ENCODE measurements at regions not wholly inside any gene's neighbourhood (a gene's known extent, or its start where the extent isn't known, plus 50 kb on each side); places are given as distances from the start of the nearest gene placed in this dataset.

DNA sequence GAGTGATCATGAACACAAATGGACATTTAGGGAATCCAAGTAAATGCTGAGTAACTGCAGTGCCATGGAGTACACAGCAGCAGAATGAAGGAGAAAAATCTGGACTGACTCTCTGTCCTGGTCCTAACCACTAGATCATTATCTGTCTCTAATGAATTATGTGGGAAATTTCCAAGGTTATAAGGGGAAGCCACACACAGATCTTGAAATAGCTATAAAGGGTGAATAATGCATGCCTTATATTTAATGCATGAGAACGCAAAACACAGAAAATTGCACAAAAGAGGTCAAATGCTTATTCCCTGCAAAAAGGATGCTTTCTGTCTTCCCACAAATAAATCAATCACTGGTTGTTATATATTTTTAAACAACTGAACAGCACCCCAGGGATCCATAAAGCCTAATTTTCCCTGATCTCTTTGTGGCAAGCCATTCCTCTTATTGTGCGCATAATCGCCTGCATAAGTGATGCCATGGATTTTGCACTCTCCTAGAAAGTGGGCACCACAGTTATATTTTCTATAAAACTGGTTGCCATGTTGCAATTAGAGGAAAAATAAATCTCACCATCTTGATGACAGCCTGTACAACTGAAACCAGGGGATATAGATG lies 201.8 kb downstream of the XPNPEP1 start (continued):
- TF ChIP-seq, protein P1, sequence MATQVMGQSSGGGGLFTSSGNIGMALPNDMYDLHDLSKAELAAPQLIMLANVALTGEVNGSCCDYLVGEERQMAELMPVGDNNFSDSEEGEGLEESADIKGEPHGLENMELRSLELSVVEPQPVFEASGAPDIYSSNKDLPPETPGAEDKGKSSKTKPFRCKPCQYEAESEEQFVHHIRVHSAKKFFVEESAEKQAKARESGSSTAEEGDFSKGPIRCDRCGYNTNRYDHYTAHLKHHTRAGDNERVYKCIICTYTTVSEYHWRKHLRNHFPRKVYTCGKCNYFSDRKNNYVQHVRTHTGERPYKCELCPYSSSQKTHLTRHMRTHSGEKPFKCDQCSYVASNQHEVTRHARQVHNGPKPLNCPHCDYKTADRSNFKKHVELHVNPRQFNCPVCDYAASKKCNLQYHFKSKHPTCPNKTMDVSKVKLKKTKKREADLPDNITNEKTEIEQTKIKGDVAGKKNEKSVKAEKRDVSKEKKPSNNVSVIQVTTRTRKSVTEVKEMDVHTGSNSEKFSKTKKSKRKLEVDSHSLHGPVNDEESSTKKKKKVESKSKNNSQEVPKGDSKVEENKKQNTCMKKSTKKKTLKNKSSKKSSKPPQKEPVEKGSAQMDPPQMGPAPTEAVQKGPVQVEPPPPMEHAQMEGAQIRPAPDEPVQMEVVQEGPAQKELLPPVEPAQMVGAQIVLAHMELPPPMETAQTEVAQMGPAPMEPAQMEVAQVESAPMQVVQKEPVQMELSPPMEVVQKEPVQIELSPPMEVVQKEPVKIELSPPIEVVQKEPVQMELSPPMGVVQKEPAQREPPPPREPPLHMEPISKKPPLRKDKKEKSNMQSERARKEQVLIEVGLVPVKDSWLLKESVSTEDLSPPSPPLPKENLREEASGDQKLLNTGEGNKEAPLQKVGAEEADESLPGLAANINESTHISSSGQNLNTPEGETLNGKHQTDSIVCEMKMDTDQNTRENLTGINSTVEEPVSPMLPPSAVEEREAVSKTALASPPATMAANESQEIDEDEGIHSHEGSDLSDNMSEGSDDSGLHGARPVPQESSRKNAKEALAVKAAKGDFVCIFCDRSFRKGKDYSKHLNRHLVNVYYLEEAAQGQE (tag by site-specific recombination; IDR thresholded peaks at IDR 0.05), result no peak
- TF ChIP-seq, protein P2, sequence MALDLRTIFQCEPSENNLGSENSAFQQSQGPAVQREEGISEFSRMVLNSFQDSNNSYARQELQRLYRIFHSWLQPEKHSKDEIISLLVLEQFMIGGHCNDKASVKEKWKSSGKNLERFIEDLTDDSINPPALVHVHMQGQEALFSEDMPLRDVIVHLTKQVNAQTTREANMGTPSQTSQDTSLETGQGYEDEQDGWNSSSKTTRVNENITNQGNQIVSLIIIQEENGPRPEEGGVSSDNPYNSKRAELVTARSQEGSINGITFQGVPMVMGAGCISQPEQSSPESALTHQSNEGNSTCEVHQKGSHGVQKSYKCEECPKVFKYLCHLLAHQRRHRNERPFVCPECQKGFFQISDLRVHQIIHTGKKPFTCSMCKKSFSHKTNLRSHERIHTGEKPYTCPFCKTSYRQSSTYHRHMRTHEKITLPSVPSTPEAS (tag by site-specific recombination; IDR thresholded peaks at IDR 0.05), result no peak
- TF ChIP-seq ZIC2 (tag by site-specific recombination; IDR thresholded peaks at IDR 0.05), result no peak
- no peak for TF ChIP-seq ZNF133 (tag by site-specific recombination; IDR thresholded peaks at IDR 0.05)

DNA sequence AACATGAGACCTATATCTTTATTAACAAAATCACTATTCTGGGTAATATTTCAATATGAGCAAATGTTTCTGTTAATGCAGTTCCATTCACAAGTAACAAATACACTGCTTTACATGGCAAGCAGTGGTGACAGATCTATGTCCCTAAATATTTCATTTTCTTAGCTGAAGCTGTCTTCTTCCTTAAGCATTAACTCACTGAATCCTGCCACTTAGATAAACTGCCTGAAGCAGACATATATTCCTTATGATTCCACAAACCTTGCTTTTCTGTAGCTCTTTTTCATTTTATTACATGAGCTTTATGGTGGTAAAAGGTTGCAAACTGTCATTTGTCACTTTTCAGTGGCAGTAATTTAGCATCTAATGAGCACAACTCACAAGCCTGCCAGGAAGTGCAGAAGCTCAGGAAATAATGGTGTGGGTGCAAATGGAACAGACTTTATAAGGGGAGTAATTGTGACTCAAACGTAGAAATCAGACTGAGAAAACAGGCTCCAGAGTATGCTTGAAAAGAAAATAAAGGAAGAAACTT lies 217.2 kb downstream of the XPNPEP1 start:
- H3K4me3 ChIP-seq (ENCODE audit: low read depth, low read length), result no peak overlapping the region
- ChIA-PET CTCF (no interaction called here), POLR2A (no interaction called here)
- H3K9me3 ChIP-seq (ENCODE audit: control insufficient read depth, insufficient read depth, low read depth, low read length), result no peaks in the 10 kb centered on the region
- no peaks in the 10 kb centered on the region for H3K4me1 ChIP-seq (ENCODE audit: control insufficient read depth, insufficient read depth, low read length)
- no peaks in the 10 kb centered on the region for H3K36me3 ChIP-seq (ENCODE audit: control insufficient read depth in 2 of 2, insufficient read depth in 1 of 2, low read length in 2 of 2)
- H3K27ac ChIP-seq (ENCODE audit: extremely low read depth, low read depth, low read length), result no peak overlapping the region
- TF ChIP-seq OVOL3 (tag by site-specific recombination; IDR thresholded peaks at IDR 0.05), result no peak
- TF ChIP-seq TRIM28 (IDR thresholded peaks at IDR 0.05; ENCODE audit: borderline replicate concordance, low read length), result no peak

DNA sequence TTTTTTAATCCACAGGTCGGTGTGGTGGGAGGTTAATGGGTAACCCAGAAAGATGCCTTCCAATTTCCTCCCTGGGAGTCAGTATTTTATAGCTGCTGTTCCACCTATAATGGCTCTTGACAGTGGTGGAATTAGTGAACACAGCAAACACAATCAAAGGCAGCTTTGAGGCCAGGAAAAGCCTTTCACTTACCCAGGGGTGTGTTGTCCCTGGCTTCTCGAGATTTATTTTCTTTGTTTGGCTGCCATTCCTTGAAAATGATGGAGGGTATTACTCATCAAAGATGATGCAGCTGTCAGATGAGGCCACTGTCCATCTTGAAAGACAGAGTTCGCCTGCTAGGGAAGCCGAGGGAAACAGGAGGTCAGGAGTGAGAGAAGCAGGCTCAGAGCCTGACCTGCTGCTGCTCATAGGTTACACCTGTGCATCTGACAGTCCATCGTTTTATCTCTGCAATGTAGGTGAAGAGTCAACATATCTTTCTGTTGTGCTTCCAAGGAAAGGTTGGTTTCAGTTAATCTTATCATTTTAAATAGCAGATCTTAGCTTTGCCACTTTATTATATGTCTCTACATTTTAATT lies 221.6 kb downstream of the XPNPEP1 start:
- H3K4me3 ChIP-seq (ENCODE audit: low read depth, low read length), result no peak overlapping the region
- ChIA-PET CTCF (interaction anchor here (0.6 kb wide), 1 partner anchor 49 kb away, joined by 3 read pairs; no protein-coding TSS in a partner anchor), POLR2A (no interaction called here)
- H3K4me1 ChIP-seq (ENCODE audit: control insufficient read depth, insufficient read depth, low read length), result no peaks in the 10 kb centered on the region
- H3K9me3 ChIP-seq (ENCODE audit: control insufficient read depth, insufficient read depth, low read depth, low read length), result no peaks in the 10 kb centered on the region
- no peaks in the 10 kb centered on the region for H3K36me3 ChIP-seq (ENCODE audit: control insufficient read depth in 2 of 2, insufficient read depth in 1 of 2, low read length in 2 of 2)
- H3K27ac ChIP-seq (ENCODE audit: extremely low read depth, low read depth, low read length), result no peak overlapping the region
- TF ChIP-seq, protein P3, sequence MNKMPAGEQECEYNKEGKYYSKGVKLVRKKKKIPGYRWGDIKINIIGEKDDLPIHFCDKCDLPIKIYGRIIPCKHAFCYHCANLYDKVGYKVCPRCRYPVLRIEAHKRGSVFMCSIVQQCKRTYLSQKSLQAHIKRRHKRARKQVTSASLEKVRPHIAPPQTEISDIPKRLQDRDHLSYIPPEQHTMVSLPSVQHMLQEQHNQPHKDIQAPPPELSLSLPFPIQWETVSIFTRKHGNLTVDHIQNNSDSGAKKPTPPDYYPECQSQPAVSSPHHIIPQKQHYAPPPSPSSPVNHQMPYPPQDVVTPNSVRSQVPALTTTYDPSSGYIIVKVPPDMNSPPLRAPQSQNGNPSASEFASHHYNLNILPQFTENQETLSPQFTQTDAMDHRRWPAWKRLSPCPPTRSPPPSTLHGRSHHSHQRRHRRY (tag by site-specific recombination; IDR thresholded peaks at IDR 0.05), result no peak
- TF ChIP-seq ZNF791 (tag by site-specific recombination; IDR thresholded peaks at IDR 0.05) (no peak), HOXA7 (CRISPR knock-in tag; IDR thresholded peaks at IDR 0.05; ENCODE audit: borderline replicate concordance) (no peak), ZNF324 (tag by site-specific recombination; IDR thresholded peaks at IDR 0.05) (no peak), HOXC10 (CRISPR knock-in tag; IDR thresholded peaks at IDR 0.05) (no peak), ZNF292 (tag by site-specific recombination; IDR thresholded peaks at IDR 0.05; ENCODE audit: borderline replicate concordance, low read depth) (no peak), WT1 (tag by site-specific recombination; IDR thresholded peaks at IDR 0.05) (no peak), SETDB1 (IDR thresholded peaks at IDR 0.05; ENCODE audit: insufficient read length, low read length) (no peak), BCL11A (tag by site-specific recombination; IDR thresholded peaks at IDR 0.05; ENCODE audit: low read depth) (no peak), ZNF175 (tag by site-specific recombination; IDR thresholded peaks at IDR 0.05) (no peak)
- TF ChIP-seq, protein P4, sequence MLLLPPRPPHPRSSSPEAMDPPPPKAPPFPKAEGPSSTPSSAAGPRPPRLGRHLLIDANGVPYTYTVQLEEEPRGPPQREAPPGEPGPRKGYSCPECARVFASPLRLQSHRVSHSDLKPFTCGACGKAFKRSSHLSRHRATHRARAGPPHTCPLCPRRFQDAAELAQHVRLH (tag by site-specific recombination; IDR thresholded peaks at IDR 0.05), result no peak
- TF ChIP-seq, protein P5, sequence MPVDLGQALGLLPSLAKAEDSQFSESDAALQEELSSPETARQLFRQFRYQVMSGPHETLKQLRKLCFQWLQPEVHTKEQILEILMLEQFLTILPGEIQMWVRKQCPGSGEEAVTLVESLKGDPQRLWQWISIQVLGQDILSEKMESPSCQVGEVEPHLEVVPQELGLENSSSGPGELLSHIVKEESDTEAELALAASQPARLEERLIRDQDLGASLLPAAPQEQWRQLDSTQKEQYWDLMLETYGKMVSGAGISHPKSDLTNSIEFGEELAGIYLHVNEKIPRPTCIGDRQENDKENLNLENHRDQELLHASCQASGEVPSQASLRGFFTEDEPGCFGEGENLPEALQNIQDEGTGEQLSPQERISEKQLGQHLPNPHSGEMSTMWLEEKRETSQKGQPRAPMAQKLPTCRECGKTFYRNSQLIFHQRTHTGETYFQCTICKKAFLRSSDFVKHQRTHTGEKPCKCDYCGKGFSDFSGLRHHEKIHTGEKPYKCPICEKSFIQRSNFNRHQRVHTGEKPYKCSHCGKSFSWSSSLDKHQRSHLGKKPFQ (tag by site-specific recombination; IDR thresholded peaks at IDR 0.05), result no peak
- TF ChIP-seq, protein P6, sequence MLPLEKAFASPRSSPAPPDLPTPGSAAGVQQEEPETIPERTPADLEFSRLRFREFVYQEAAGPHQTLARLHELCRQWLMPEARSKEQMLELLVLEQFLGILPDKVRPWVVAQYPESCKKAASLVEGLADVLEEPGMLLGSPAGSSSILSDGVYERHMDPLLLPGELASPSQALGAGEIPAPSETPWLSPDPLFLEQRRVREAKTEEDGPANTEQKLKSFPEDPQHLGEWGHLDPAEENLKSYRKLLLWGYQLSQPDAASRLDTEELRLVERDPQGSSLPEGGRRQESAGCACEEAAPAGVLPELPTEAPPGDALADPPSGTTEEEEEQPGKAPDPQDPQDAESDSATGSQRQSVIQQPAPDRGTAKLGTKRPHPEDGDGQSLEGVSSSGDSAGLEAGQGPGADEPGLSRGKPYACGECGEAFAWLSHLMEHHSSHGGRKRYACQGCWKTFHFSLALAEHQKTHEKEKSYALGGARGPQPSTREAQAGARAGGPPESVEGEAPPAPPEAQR (tag by site-specific recombination; IDR thresholded peaks at IDR 0.05), result no peak
- TF ChIP-seq, protein P7, sequence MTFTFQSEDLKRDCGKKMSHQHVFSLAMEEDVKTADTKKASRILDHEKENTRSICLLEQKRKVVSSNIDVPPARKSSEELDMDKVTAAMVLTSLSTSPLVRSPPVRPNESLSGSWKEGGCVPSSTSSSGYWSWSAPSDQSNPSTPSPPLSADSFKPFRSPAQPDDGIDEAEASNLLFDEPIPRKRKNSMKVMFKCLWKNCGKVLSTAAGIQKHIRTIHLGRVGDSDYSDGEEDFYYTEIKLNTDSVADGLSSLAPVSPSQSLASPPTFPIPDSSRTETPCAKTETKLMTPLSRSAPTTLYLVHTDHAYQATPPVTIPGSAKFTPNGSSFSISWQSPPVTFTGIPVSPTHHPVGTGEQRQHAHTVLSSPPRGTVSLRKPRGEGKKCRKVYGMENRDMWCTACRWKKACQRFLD (tag by site-specific recombination; IDR thresholded peaks at IDR 0.05), result no peak
